ENCODE measurements at regions not wholly inside any gene's neighbourhood (a gene's known extent, or its start where the extent isn't known, plus 50 kb on each side); places are given as distances from the start of the nearest gene placed in this dataset.
A peak's percentile ranks its signal among the peaks of the same experiment; 100 is the strongest.

DNA sequence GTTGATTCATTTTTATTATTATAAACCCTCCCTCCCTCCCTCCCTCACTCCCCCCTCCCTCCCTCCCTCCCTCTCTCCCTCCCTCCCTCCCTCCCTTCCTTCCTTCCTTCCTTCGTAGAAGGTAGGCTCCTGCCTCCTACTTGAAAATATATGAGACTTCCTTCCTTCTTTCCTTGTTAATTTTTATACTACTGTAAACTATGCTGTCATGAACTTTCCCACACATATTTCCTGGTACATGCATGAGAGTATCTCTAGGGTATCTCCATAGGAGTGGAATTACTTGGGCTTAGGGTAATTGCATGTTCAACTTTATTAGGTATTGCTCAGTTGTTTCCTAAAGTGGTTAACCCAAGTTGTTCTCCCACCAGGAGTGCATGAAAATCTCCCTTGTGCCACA is 330.6 kb downstream of the KCNRG start:
- no peak overlapping the region for H3K27ac Mint-ChIP-seq (ENCODE audit: low read depth)
- H3K9me3 Mint-ChIP-seq, result peaks cover 5% of the 10 kb centered on the region
- no peak overlapping the region for H3K4me3 Mint-ChIP-seq
- H3K27me3 Mint-ChIP-seq, result peaks cover 12% of the 10 kb centered on the region
- ATAC-seq (replicated peaks; ENCODE audit: extremely low read depth, poor library complexity, severe bottlenecking) (no peak), DNase-seq (ENCODE audit: low spot score in 2 of 2) (no peak)
- H3K4me1 Mint-ChIP-seq, result peaks cover 7% of the 10 kb centered on the region
- no peaks in the 10 kb centered on the region for H3K36me3 Mint-ChIP-seq (ENCODE audit: insufficient read depth)

DNA sequence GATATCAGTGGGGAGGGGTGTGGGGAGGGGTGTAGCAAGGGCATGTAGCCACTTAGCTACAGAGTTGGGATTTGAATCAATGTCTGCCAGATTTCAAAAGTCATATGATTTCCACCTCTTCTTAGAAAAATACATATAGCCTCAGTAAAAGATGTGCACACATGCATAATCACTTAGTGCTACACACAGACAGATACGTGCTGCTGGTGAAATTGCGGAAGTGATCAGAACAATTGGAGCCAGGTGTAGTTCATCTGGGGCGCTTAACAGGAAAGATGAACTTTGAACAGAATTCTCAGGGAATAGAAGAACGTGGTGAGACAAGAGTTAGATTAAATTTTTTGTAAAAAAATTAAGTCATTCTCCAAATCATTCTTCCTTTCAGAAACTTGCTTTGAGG is 333.1 kb downstream of the KCNRG start:
- no peak for ATAC-seq (replicated peaks; ENCODE audit: extremely low read depth, poor library complexity, severe bottlenecking)
- no peak overlapping the region for H3K27ac Mint-ChIP-seq (ENCODE audit: low read depth)
- no peak overlapping the region for H3K4me3 Mint-ChIP-seq
- H3K4me1 Mint-ChIP-seq, result peaks cover 8% of the 10 kb centered on the region
- H3K27me3 Mint-ChIP-seq, result peaks cover 12% of the 10 kb centered on the region
- no peak for DNase-seq (ENCODE audit: low spot score in 2 of 2)
- H3K36me3 Mint-ChIP-seq (ENCODE audit: insufficient read depth), result no peaks in the 10 kb centered on the region
- no peaks in the 10 kb centered on the region for H3K9me3 Mint-ChIP-seq

DNA sequence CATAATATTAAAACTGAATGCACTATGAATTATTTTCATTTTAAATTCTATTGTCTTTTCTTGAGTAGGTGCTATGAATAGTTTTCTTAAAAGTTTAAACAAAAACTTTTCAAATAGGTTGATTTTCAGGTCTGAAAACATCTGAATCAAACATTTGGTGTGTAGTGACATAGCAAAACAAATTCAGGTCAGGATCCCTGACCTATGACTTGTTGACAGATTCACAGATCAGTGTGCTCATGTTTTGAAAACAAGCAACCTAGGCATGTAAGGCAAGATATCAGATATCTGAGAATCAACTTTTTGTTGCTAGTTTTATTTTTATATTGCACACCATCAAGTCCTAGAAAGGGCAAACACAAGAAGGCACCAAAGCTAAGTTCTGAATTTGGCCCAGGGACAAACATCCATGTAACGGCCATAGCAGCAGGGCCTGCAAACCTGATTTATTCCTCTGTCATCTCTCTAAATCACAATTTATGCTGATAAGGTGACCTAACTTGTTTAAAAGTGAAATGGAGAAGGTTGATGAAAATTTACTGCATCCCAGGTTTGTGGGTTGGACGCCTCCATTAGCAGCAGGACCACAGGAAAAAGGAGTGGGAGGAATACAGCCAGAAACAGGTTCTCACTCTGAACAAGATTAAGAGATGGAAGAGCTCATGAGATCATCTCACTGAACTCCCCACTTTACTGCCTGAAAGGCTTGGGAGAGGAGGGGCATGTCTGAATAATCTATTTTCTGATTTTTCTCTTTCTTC is 337.7 kb downstream of the KCNRG start:
- ATAC-seq (replicated peaks; ENCODE audit: extremely low read depth, poor library complexity, severe bottlenecking), result no peak
- Mint-ChIP-seq H3K4me3 (no peak overlapping the region), H3K4me1 (peaks cover 30% of the 10 kb centered on the region), H3K27me3 (no peaks in the 10 kb centered on the region), H3K9me3 (no peaks in the 10 kb centered on the region), H3K36me3 (ENCODE audit: insufficient read depth) (no peaks in the 10 kb centered on the region), H3K27ac (ENCODE audit: low read depth) (no peak overlapping the region)
- DNase-seq (ENCODE audit: low spot score in 2 of 2), result no peak

DNA sequence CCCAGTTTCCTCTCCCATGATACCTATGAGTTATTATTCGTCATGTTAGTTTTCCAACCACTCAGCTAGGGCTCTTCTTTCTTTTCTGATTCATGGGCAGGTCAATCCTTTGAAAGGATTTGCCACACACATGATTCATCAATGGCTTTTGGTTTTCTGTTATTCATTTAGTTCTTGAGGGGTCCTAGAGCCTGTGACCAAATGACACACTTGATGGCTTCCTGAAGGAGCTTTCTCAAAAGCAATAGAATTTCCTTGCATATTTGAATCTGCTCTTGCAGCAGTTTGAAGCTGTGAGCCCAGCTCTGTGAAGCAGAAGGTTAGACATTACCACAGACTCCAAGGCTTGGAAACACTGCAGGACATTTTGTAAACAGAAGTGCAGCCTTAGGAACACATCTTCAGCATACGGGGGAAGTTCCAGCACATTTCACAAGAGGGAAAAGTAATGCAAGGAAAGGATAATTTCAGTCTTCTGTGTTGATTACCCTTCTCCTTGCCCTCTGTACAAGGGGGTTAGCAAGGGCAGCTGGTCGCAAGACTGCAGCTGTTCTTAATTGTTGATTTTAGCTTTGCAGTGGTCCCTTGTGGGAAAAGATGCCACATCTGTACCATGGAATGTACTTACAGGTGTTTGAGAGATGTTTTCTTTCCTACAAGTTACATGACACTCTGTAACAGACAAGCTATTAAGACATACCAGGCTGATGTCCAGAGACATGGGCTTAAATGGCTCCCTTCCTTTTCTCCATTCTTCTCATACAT is 338.6 kb downstream of the KCNRG start:
- H3K27ac Mint-ChIP-seq (ENCODE audit: low read depth), result no peak overlapping the region
- peaks cover 37% of the 10 kb centered on the region for H3K4me1 Mint-ChIP-seq
- H3K4me3 Mint-ChIP-seq, result no peak overlapping the region
- H3K27me3 Mint-ChIP-seq, result no peaks in the 10 kb centered on the region
- ATAC-seq (replicated peaks; ENCODE audit: extremely low read depth, poor library complexity, severe bottlenecking) (no peak), DNase-seq (ENCODE audit: low spot score in 2 of 2) (no peak)
- no peaks in the 10 kb centered on the region for H3K36me3 Mint-ChIP-seq (ENCODE audit: insufficient read depth)
- no peaks in the 10 kb centered on the region for H3K9me3 Mint-ChIP-seq

DNA sequence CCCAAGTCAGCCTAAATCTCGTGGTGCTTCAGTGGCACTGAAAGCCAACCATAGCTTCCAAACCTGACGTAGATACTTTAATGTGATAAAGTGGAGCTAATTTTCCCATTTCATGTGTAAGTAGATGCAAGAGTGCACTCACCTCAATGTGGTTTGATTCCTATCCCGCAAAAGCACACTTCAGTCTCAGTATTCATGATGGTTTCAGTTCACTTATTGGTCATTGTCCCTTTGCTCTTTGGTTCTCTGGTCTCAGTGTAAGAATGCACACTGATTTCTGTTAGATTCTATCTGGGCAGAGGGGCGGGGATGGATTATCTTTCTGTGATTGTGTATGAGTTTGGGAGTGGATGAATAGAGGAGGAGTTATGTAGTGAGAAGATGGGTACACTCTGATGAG is 340.6 kb downstream of the KCNRG start:
- Mint-ChIP-seq H3K4me3 (peak overlapping the region; percentile 4), H3K36me3 (ENCODE audit: insufficient read depth) (no peaks in the 10 kb centered on the region), H3K27me3 (no peaks in the 10 kb centered on the region), H3K9me3 (no peaks in the 10 kb centered on the region), H3K27ac (ENCODE audit: low read depth) (no peak overlapping the region), H3K4me1 (peaks cover 50% of the 10 kb centered on the region)
- ATAC-seq (replicated peaks; ENCODE audit: extremely low read depth, poor library complexity, severe bottlenecking), result no peak
- no peak for DNase-seq (ENCODE audit: low spot score in 2 of 2)

DNA sequence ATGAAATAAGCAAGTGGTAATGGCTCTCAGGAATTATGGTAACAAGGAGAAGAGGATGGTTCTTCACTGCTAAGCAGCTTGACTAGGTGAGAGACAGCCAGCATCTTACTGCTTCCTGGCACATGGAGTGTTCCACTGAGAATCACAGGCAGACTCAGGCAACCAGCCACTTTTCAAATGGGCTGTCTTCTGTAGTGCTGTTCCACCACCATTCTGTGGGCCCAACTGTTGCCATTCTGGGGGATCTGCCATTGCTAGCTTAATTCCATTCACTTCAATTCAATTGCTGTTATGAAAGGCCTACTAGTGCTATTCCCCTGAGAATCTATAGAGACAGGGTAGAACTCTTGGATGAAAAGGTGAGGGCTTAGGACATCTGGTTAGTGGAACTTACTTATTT is 341.9 kb downstream of the KCNRG start:
- Mint-ChIP-seq H3K9me3 (no peaks in the 10 kb centered on the region), H3K4me3 (no peak overlapping the region)
- ATAC-seq (replicated peaks; ENCODE audit: extremely low read depth, poor library complexity, severe bottlenecking), result no peak

DNA sequence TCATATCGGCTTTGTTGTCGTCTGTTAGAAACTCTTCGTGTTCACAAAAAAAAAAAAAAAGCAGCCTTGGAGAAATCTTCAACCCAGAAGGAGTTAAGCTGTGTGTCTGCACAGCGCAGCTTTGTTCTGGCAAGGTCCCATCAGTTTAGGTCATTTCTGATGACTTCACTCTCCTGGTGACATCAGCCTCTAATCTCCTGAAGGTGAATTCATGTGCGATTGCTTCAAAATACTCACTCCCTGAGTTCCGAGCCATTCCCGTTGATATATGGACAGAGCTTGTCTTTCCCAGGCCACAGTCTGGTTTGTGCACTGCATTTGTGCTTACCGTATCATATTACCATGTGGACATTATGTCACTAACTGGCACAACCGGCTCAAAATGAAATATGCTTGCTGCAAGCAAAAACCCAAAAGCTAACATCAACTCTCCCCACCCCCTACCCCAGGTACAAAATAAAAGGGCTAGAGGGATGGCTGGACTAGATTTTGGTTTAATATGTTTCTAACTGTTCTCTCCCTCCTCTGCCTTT is 342.4 kb downstream of the KCNRG start:
- DNase-seq (ENCODE audit: low spot score in 2 of 2) (no peak), ATAC-seq (replicated peaks; ENCODE audit: extremely low read depth, poor library complexity, severe bottlenecking) (no peak)
- Mint-ChIP-seq H3K27ac (ENCODE audit: low read depth) (no peak overlapping the region), H3K4me1 (peaks cover 62% of the 10 kb centered on the region), H3K27me3 (no peaks in the 10 kb centered on the region), H3K9me3 (no peaks in the 10 kb centered on the region), H3K36me3 (ENCODE audit: insufficient read depth) (peaks cover 2% of the 10 kb centered on the region), H3K4me3 (no peak overlapping the region)

More for the DNA sequence above, 341.9 kb downstream of the KCNRG start:
- Mint-ChIP-seq H3K27ac (ENCODE audit: low read depth) (no peak overlapping the region), H3K36me3 (ENCODE audit: insufficient read depth) (peaks cover 2% of the 10 kb centered on the region), H3K27me3 (no peaks in the 10 kb centered on the region), H3K4me1 (peaks cover 62% of the 10 kb centered on the region)
- no peak for DNase-seq (ENCODE audit: low spot score in 2 of 2)

DNA sequence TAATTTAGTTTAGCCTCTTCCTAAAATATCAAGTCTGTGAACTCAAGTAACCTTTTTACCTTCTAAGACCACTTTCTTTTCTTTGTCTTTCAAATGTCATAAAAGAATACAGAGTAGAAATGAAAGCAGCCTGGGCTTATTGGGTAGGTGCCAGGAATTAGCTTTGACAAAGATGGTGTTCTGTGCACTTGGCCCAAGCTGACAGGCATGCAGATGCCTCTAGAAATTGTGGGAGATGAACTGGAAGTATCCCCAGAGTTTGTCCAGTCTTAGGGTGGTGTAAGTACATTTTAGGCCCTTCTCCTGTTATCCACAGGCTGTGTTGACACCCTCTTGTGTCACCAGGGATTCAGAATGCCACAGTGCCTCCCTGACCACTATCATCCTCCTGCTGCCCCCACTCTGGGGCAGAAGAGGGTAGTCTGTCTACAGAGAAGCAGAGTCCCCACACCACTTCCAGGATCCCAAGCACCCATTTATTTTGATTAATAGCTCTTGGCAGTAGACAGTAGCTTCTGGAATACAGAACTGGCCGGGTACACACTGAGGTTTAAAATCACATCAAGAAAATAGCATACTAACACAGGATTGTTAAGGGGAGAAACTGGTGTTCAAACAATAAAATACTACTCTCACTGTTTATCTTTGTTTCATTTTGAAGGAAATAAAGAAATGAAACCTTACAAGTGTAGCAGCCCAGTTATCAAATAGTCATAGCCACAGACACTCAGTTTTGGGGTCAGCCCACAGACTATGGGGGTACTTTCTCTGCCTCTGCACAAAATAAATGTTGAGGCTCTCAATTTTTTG is 343.2 kb downstream of the KCNRG start:
- H3K27me3 Mint-ChIP-seq, result no peaks in the 10 kb centered on the region
- peaks cover 2% of the 10 kb centered on the region for H3K36me3 Mint-ChIP-seq (ENCODE audit: insufficient read depth)
- no peak overlapping the region for H3K4me3 Mint-ChIP-seq
- DNase-seq (ENCODE audit: low spot score in 2 of 2) (no peak), ATAC-seq (replicated peaks; ENCODE audit: extremely low read depth, poor library complexity, severe bottlenecking) (no peak)
- peaks cover 60% of the 10 kb centered on the region for H3K4me1 Mint-ChIP-seq
- H3K27ac Mint-ChIP-seq (ENCODE audit: low read depth), result no peak overlapping the region
- no peaks in the 10 kb centered on the region for H3K9me3 Mint-ChIP-seq

DNA sequence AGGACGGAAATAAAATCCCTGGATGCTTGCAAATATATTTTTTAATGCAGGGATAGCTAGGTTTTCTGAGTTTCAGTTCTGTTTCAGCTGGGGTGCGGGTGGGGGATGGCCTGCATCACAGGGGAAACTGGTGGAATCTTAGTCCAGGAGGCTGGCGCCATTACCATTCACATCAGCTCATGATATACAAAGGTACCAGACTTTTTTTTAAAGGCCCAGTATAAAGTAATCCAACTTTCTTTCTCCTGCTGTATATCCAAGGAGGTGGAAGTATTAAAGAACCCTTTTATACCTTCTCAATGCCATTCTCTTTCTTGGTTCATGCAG is 343.8 kb downstream of the KCNRG start:
- Mint-ChIP-seq H3K9me3 (no peaks in the 10 kb centered on the region), H3K27me3 (no peaks in the 10 kb centered on the region), H3K36me3 (ENCODE audit: insufficient read depth) (peaks cover 2% of the 10 kb centered on the region), H3K4me3 (no peak overlapping the region), H3K4me1 (peaks cover 57% of the 10 kb centered on the region), H3K27ac (ENCODE audit: low read depth) (no peak overlapping the region)
- DNase-seq (ENCODE audit: low spot score in 2 of 2) (no peak), ATAC-seq (replicated peaks; ENCODE audit: extremely low read depth, poor library complexity, severe bottlenecking) (no peak)

DNA sequence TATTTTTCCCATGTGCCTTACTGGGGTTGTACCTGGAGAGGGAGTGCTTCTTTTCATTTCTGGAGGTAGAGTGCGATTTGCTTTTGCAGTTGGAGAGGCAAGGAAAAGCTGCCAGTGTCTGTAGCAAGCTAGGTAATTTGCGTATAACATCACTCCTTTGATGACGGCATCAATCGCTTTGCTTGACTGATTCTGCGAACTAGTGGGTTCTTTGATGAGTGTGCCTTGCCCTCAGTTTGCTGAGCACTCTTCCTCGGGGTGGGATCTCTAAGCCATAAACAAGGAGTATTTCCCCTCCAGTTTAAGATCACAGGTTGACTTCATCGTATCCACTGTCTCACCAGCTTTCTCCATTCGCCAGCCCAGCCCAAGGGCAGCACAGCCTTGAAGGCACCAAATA is 344.5 kb downstream of the KCNRG start:
- H3K4me1 Mint-ChIP-seq, result peaks cover 58% of the 10 kb centered on the region
- no peak overlapping the region for H3K4me3 Mint-ChIP-seq
- H3K27me3 Mint-ChIP-seq, result no peaks in the 10 kb centered on the region
- no peak for DNase-seq (ENCODE audit: low spot score in 2 of 2)
- no peak overlapping the region for H3K27ac Mint-ChIP-seq (ENCODE audit: low read depth)
- ATAC-seq (replicated peaks; ENCODE audit: extremely low read depth, poor library complexity, severe bottlenecking), result no peak
- H3K9me3 Mint-ChIP-seq, result no peaks in the 10 kb centered on the region
- peaks cover 2% of the 10 kb centered on the region for H3K36me3 Mint-ChIP-seq (ENCODE audit: insufficient read depth)

DNA sequence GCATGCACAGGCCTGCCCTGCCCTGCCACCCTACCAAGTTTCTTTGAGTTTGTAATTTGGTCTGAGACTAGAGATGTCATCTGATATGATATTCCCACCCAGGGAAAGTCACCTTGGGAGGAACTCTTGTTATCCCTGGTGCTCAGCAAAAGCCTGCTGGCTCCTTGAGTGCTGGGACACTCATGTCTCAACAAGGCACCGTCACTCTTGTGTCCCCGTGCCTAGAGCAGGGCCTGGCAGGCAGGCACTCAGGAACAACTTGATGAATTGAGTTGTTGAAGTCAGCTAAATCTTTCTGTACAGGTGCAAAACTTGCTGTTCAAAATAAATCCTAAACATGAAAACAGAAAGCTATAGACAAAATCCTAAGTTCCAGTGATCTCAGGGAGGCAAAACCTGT is 345.4 kb downstream of the KCNRG start:
- peaks cover 60% of the 10 kb centered on the region for H3K4me1 Mint-ChIP-seq
- H3K27ac Mint-ChIP-seq (ENCODE audit: low read depth), result peak overlapping the region; percentile 73
- peaks cover 2% of the 10 kb centered on the region for H3K36me3 Mint-ChIP-seq (ENCODE audit: insufficient read depth)
- no peaks in the 10 kb centered on the region for H3K9me3 Mint-ChIP-seq
- DNase-seq (ENCODE audit: low spot score in 2 of 2), result no peak
- no peaks in the 10 kb centered on the region for H3K27me3 Mint-ChIP-seq
- no peak for ATAC-seq (replicated peaks; ENCODE audit: extremely low read depth, poor library complexity, severe bottlenecking)
- H3K4me3 Mint-ChIP-seq, result no peak overlapping the region

DNA sequence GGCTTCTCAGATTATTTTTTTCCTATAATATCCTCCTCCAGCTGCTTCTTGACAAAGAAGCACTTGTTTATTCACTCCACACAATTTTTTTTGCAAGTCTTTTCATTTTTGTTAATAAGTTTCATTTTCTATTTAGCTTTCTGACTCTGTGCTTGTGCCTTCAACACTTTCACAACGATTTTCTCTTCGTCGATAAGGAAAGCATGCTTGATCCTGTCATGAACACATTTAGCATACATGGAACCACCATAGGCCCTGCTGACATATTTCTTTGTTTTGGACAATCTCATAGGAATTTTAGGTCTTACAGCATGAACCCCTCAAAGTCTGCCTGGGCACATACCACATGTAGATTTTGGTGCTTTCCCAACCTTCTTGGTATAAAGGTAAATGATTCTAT is 346.0 kb downstream of the KCNRG start:
- no peak for DNase-seq (ENCODE audit: low spot score in 2 of 2)
- ATAC-seq (replicated peaks; ENCODE audit: extremely low read depth, poor library complexity, severe bottlenecking), result no peak
- Mint-ChIP-seq H3K27me3 (no peaks in the 10 kb centered on the region), H3K9me3 (no peaks in the 10 kb centered on the region), H3K27ac (ENCODE audit: low read depth) (peak overlapping the region; percentile 73), H3K36me3 (ENCODE audit: insufficient read depth) (peaks cover 2% of the 10 kb centered on the region), H3K4me1 (peaks cover 60% of the 10 kb centered on the region), H3K4me3 (peak overlapping the region; percentile 46)

All from central memory CD8-positive, alpha-beta T cell (primary cell).